NT2/D1 (cell line): ENCODE measurements at regions not wholly inside any gene's neighbourhood (a gene's known extent, or its start where the extent isn't known, plus 50 kb on each side); places are given as distances from the start of the nearest gene placed in this dataset.
"Not testable (repeated sequence)": the region's sequence is repeated elsewhere in the genome, so short reads cannot be mapped to it uniquely, and the experiment has no call there.

ENCODE experiments used
- DNase-seq: peaks from one replicate; pipeline ENCODE4 v3.0.0-alpha.2; 2011; ENCODE audit warnings: low read depth, low spot score
- H3K27me3 ChIP-seq: 2 replicates; pipeline ENCODE4 v1.6.0; 2011; ENCODE audit warnings: mild to moderate bottlenecking; ENCODE audit not compliant: insufficient read length, insufficient read depth
- H3K36me3 ChIP-seq: 2 replicates; pipeline ENCODE4 v1.6.1; 2011; ENCODE audit warnings: mild to moderate bottlenecking, low read length, mixed read lengths; ENCODE audit not compliant: insufficient read depth, insufficient read length
- H3K4me1 ChIP-seq: 2 replicates; pipeline ENCODE4 v1.5.1; 2011; ENCODE audit not compliant: insufficient read depth, insufficient read length
- H3K4me3 ChIP-seq: 2 replicates; pipeline ENCODE4 v1.5.1; 2011; ENCODE audit warnings: low read depth; ENCODE audit not compliant: insufficient read length
- H3K9ac ChIP-seq: 2 replicates; pipeline ENCODE4 v1.6.0; 2011; ENCODE audit warnings: low read depth; ENCODE audit not compliant: insufficient read length
- H3K9me3 ChIP-seq: 2 replicates; pipeline ENCODE4 v1.5.1; 2011; ENCODE audit warnings: mild to moderate bottlenecking, low read length; ENCODE audit not compliant: insufficient read depth
- SUZ12 ChIP-seq: IDR thresholded peaks from 2 replicates; pipeline ENCODE4 v1.6.1; 2011; ENCODE audit not compliant: insufficient read length, insufficient read depth; ENCODE audit errors: extremely low read depth
- YY1 ChIP-seq: IDR thresholded peaks from 2 replicates; pipeline ENCODE4 v1.6.1; 2011; ENCODE audit not compliant: insufficient read length, insufficient read depth
- ZNF274 ChIP-seq: IDR thresholded peaks from 2 replicates; pipeline ENCODE4 v1.6.1; 2011; ENCODE audit warnings: mild to moderate bottlenecking, low read depth, low read length

DNA sequence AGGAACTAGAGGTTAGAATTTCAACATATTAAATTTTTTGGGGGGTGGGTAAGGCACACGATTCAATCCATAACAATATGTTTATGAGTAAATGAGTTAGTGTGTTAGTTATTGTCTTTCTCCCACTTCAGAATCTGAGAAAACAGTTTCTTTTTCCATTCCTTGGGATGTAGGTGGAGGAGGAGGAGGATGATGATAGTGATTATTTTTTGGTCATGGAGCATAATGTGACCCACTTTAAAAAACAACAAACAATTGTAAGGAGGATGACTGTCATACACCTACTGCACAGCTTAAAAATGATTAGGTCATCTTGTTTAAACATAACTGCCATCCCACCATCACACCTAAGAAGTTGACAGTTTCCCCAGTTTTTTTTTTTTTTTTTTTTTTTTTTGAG lies 148.7 kb downstream of the CDRT15L2 start:
- TF ChIP-seq ZNF274 (no peak), YY1 (no peak), SUZ12 (no peak)
- no peaks in the 10 kb centered on the region for H3K4me1 ChIP-seq
- H3K4me3 ChIP-seq, result no peak overlapping the region
- H3K9me3 ChIP-seq, result no peaks in the 10 kb centered on the region
- H3K27me3 ChIP-seq, result no peaks in the 10 kb centered on the region
- no peak overlapping the region for H3K9ac ChIP-seq
- H3K36me3 ChIP-seq, result no peaks in the 10 kb centered on the region
- DNase-seq, result no peak

- not testable (repeated sequence) for DNase-seq
Measured at GRCh38 chr17:20731131-20731530, 151.6 kb downstream of the CDRT15L2 start.

DNA sequence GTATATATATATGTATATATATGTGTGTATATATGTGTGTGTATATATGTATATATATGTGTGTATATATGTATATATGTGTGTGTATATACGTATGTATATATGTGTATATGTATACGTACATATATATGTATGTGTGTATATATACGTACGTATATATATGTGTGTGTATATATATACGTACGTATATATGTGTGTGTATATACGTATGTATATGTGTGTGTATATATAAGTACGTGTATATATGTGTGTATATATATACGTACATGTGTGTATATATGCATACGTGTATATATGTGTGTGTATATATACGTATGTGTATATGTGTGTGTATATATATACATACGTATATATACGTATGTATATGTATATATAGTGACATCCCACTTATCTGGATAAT lies 154.4 kb downstream of the CDRT15L2 start:
- H3K27me3 ChIP-seq, result no peaks in the 10 kb centered on the region

More at GRCh38 chr17:20731131-20731530, 151.6 kb downstream of the CDRT15L2 start:
- not testable (repeated sequence) for H3K4me3 ChIP-seq, H3K27me3 ChIP-seq, H3K9ac ChIP-seq, H3K9me3 ChIP-seq, H3K36me3 ChIP-seq, H3K4me1 ChIP-seq

DNA sequence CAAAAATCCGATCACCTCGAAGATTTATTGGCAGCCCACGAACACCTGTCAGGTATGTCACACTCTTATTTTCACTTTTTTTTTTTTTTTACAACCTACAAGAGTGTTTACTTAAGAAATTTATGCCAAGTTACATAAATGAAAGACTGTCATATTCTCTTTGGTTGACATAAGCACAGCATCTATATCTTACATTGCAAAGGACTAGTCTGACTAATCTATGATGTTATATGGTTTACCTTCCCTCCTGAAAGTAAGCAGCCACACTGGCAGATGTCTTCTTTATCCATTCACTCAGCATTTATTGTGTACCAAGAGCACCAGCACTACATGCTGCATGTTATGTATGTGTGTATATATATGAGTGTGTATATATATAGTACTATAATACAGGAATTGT lies 156.3 kb downstream of the CDRT15L2 start:
- TF ChIP-seq ZNF274 (no peak), YY1 (no peak), SUZ12 (no peak)
- H3K4me3 ChIP-seq, result no peak overlapping the region
- H3K27me3 ChIP-seq, result no peaks in the 10 kb centered on the region
- H3K4me1 ChIP-seq, result no peaks in the 10 kb centered on the region
- no peaks in the 10 kb centered on the region for H3K36me3 ChIP-seq
- H3K9me3 ChIP-seq, result no peaks in the 10 kb centered on the region
- H3K9ac ChIP-seq, result no peak overlapping the region
- no peak for DNase-seq

More for the DNA sequence above, 154.4 kb downstream of the CDRT15L2 start:
- H3K4me1 ChIP-seq, result no peaks in the 10 kb centered on the region
- H3K4me3 ChIP-seq, result no peak overlapping the region
- H3K36me3 ChIP-seq, result no peaks in the 10 kb centered on the region
- no peak for TF ChIP-seq ZNF274
- no peak for TF ChIP-seq SUZ12
- no peak for TF ChIP-seq YY1
- H3K9ac ChIP-seq, result no peak overlapping the region
- no peak for DNase-seq
- H3K9me3 ChIP-seq, result no peaks in the 10 kb centered on the region

DNA sequence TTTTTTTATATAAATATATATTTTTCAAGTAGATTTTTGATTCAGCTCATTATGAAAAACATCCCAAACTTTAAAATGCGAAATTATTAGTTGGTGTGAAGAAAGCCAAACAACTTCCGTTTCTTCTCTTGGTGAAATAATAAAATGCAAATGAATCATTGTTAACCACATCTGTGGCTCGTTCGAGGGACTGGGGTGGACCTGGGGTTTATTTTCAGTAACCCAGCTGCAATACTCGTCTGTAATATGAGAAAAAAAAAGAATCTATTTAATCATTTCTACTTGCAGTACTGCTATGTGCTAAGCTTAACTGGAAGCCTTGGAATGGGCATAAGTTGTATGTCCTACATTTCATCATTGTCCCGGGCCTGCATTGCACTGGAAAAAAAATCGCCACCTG lies 158.1 kb downstream of the CDRT15L2 start:
- H3K9ac ChIP-seq, DNase-seq, H3K4me3 ChIP-seq, H3K9me3 ChIP-seq, H3K4me1 ChIP-seq, H3K27me3 ChIP-seq, H3K36me3 ChIP-seq: not testable (repeated sequence)

DNA sequence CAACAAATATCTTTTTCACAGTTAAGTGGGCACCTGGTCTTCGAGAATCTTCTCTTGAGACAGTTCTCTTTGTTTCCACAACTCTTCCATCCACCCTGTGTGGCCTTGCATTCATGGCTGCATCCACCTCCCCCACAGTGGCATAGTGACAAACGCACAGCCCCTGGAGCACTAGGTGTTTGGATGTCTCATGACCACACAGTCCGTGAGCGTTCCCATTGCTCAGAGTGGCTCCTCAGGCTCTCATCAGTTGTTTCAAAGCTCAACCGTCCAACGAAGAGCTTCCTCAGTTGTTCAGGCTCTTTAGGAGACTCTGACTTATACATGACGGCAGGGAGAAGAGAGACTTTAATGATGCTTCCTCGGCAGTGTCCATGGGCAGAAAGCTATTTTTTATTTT lies 191.6 kb downstream of the CDRT15L2 start:
- DNase-seq, result no peak
- Histone ChIP-seq H3K4me3 (no peak overlapping the region), H3K4me1 (no peaks in the 10 kb centered on the region), H3K9ac (no peak overlapping the region), H3K36me3 (no peaks in the 10 kb centered on the region), H3K27me3 (no peaks in the 10 kb centered on the region), H3K9me3 (no peaks in the 10 kb centered on the region; the same call in 1 of the 2 replicates)
- TF ChIP-seq YY1 (no peak), SUZ12 (no peak), ZNF274 (no peak)

DNA sequence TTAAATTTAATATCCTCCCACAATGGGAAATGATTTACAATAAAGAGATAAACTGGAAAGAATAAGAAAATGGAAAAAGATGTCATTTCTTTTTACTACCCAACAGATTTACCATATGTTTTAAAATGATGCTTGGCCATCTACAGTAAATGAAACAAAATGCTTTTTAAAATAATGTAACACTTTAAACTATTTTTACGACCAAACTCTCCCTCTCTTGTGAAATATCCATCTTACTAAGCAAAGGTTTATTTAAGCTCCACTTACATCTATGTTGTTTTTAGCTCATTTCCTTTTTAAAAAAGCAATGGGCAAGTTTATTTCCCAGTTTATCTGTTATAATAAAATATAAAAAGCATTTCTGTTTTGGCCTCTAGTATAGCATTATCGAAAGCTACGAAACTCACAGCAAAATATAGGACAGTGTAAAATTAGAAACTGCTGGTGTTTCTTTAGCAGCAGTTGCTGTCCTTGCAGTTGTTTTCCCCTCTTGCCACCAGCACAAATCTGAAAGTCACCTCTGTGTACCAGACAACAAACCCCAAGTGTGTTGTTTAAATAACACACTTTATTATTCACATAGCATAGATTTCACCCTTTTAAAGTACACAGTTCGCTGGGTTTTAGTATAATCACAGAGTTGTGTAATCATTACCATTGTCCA lies 195.1 kb downstream of the CDRT15L2 start:
- Histone ChIP-seq H3K27me3 (no peaks in the 10 kb centered on the region), H3K4me1 (no peaks in the 10 kb centered on the region), H3K9me3 (no peaks in the 10 kb centered on the region; the same call in 1 of the 2 replicates), H3K9ac (no peak overlapping the region), H3K36me3 (no peaks in the 10 kb centered on the region), H3K4me3 (no peak overlapping the region)
- TF ChIP-seq SUZ12 (no peak), YY1 (no peak), ZNF274 (no peak)
- no peak for DNase-seq

DNA sequence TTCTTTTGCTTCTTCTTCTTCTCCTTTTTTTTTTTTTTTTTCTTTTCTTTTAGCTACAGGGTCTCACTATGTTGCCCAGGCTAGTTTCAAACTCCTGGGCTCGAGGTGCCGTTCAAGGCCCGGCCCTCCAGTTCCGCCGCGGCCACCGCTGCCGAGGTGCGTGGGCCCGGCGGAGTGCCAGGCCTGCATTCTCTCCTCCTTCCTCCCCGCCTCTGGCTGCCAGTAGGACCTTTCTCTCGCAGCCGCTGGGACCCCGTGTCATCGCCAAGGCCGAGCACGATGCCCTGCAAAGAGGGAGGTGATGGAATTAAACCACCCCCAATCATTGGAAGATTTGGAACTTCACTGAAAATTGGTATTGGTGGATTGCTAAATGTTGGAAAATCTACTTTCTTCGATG lies 195.8 kb downstream of the CDRT15L2 start:
- H3K27me3 ChIP-seq, result no peaks in the 10 kb centered on the region
- no peak overlapping the region for H3K9ac ChIP-seq
- no peaks in the 10 kb centered on the region for H3K4me1 ChIP-seq
- DNase-seq, result no peak
- H3K4me3 ChIP-seq, result no peak overlapping the region
- H3K36me3 ChIP-seq, result no peaks in the 10 kb centered on the region
- no peaks in the 10 kb centered on the region; the same call in 1 of the 2 replicates for H3K9me3 ChIP-seq
- TF ChIP-seq SUZ12, result no peak
- TF ChIP-seq ZNF274, result no peak
- TF ChIP-seq YY1, result no peak
